T-helper 2 cell (primary cell): ENCODE measurements at regions not wholly inside any gene's neighbourhood (a gene's known extent, or its start where the extent isn't known, plus 50 kb on each side); places are given as distances from the start of the nearest gene placed in this dataset.

Experiments used
- DNase-seq, 5 experiments: peaks; one replicate each; pipeline versions ENCODE4 v3.0.0 to v3.0.0-alpha.2; 2012 to 2022

DNA sequence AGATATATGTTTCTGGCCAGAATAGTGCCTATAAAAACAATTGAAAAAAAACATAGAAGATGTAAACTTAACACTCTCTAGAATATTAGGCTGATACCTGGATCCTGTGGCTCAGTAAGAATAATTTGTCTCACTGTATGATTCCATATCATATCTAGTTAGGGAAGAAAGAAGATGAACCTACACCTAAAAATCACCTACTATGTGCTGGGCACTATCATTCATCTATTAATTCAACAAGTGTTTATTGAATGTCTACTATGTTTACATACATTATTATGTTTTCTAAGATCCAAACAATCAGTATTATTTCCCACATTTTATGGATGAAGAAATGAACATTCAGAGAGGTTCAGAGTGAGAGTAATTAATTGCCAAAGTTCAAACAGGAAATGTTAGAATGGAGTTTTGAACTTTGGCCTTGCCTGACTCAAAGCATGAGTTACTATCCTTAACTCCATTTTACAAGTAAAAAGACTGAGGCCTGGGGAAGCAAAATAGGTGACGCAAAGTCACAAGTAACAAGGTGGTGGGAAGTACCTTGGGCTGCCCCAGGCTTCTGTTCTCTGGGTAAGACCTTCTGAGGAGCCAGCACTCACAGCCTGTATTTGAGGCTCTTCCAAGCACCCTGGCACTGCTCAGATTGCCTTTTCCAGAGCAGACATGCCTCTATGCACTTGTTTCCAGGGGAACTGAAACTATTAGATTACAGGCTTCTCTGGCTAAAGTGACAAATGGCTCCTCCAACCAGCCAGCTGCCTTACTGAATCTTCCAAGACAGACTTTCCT lies 111.1 kb upstream of the ACSL4 start:
- DNase-seq = no peak

DNA sequence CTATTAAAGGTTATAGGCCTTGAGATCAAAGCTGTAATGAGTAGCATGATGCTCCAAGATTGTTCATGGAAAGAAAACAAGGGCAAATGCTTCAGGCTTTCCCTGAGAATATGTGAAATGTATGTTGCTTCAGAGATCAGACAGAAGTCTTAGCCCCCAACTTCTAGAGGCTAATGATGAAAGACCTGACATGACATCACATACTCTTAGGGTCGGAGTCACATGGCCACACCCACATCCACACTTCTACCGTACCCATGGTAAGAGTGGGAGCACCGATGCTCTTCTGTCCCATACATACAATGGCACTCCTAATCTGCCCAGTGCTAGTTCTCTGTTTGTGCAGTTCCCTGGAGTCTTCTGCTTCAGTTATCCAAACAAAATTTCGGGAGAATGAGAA lies 111.9 kb upstream of the ACSL4 start:
- no peak for DNase-seq

DNA sequence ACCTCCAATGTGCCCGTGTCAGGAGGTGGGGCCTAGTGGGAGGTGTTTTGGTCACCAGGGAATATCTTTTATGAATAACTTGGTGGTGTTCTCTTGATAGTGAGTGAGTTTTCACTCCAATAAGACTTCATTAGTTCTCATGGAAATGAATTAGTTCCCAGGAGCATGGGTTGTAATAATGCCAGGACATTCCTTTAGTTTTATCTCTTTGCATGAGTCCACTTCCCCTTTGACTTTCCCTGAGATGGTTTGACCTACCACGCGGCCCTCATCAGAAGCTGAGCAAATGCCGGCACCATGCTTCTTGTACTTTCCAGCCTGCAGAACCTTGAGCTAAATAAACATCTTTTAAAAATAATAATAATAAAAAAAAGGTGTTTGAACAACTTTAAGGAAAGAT lies 112.9 kb upstream of the ACSL4 start:
- DNase-seq = no peak

DNA sequence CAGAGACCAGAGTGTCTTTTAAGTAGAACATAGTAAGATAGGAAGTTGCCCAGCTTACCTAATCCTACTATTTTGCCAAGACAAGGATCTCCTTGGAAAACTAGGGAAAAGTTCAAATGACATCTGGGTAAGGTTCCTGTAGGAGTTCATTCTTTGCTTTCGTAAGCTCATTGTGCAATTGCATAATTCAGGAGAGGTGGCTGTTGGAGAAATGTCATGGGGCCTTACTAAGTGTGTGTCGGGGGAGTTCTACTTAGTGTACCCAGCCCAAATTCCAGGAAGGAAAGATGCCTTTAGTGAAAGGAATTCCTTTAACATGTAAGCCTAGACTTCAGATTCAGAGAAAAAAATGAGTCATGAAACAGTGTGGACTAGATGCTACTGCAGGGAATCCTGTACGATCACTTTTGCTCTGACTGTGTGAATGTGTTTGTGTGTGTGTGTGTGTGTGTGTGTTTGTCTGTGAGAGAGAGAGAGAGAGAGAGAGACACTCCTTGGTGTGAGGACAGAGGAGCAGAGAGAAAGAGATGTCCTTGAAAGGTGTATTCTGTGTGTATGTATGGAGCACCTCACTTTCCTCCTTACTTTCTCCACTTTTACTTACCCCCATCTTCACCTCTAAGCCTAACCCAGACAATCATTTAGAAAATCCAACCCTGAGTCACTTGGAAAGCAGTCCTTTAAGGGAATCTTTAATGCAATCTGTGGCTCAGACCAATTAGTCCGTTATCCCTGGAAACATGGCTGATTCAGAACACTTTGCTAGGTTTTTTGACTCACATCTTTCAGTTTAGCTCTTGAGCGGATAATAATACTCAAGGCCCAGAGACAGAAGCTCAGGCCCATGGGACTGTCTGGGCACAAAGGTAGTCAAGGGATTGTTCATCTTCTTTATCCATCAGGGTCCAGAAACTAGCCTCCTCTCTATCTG lies 114.5 kb upstream of the ACSL4 start:
- DNase-seq = no peak

DNA sequence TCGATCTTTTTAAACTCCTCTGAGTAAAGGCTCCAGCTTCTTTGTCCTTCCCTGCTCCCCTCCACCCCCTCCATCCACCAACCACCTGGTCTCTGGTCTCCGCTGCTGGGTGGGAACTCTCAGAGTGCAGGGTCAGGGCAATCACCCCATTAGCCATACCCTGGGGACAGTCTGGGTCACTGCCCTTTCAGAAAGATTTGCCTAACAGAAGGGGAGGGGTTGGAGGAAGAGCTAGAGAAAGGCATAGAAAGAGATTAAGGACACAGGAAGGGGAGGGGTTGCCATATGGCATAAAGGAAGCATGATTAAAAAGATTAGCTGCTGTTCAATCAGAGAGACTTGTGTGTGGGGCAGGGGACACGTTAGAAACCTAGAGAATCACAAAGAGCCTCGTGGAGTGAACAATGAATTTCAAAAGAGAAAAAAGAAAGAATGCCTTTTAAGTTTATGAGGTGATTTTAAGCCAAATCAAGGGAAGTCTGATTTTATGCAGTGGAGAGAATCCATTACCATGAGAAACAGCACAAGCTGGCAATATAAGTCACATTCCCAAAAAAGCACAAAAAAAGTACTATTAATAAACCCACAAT lies 115.5 kb upstream of the ACSL4 start:
- DNase-seq = no peak

DNA sequence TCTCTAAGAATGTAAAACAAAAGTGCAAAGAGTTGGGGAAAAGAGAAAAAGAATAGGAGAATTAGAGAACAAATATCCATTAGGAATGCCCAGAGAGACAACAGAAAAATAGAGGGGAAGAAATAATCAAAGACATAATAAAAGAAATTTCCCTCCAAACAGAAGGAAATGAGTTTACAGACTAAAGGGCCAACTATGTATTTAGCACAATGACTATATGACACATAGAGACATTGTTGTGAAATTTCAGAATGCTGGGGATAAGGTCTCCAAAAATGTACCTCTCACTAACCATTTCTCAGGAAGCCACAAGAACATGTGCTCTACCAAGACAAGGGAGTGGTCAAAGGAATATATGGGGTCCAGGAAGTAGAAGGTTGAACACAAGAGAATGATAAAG lies 121.0 kb upstream of the ACSL4 start:
- no peak for DNase-seq

DNA sequence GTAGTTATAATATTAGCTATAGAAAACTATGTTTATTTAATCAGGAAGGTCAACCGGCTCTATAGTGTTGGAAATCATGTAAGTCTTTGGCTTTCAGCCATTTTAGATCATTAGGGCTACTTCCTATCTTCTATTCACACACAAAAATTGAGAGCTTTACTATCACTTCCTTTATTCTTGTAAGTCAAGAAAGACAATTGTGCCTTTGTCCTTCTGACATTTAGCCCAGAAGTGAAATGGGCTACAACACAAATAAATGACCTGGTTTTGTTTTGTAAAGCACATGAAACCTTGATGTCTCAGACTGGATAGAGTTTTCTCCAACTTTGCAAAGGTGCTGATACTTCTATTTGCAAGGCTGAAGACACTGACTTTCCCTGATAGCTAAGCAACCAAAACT lies 122.4 kb upstream of the ACSL4 start:
- no peak for DNase-seq

DNA sequence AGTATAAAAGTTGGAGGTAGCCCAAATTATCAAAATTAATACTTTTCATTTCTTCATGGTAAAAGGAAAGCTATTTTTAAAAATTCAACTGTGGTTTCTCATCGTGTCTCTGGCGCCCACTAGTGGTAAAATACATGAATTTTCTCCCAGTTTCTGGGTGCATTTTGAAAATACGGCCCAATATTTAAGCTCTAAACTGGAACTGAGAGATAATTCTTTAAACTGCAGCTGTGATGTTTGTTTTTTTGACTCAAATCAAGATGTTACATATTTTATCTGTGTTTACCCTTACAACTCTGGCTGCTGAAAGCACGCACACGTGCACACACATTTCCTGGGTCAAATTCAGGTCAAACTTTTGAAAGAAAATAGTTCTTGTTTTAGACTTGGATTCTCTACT lies 123.9 kb upstream of the ACSL4 start:
- peak in 1 of 5 experiments; percentile 24 for DNase-seq

DNA sequence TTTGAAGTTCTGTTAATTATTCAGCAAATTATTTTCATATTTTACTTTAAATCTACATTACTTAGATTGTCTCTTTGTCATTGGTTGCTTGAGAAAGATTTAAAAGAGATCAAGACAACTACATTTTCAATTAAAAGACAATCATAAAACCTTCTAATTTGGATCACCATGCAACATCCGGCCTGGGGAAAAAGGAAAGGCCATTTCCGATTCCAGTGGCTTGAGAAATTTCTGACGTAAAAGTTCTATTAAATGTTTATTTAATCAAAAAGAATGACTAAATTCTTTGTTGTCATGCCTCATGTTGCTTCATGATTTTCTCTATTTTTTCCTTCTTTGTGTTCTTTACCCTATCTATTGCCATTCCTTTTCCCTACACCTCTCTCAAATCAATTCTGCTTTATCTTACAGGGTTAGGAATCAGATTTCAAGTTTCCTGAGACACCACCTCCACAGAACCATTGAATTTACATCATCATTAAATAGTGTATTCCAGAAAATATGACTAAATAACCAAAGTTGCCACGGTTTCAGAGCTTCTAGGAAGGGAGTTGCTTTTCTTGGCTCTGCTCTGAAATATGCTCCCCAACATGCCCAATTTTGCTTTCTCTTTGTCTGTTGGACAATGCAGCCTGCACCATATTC lies 124.6 kb upstream of the ACSL4 start:
- DNase-seq = no peak

DNA sequence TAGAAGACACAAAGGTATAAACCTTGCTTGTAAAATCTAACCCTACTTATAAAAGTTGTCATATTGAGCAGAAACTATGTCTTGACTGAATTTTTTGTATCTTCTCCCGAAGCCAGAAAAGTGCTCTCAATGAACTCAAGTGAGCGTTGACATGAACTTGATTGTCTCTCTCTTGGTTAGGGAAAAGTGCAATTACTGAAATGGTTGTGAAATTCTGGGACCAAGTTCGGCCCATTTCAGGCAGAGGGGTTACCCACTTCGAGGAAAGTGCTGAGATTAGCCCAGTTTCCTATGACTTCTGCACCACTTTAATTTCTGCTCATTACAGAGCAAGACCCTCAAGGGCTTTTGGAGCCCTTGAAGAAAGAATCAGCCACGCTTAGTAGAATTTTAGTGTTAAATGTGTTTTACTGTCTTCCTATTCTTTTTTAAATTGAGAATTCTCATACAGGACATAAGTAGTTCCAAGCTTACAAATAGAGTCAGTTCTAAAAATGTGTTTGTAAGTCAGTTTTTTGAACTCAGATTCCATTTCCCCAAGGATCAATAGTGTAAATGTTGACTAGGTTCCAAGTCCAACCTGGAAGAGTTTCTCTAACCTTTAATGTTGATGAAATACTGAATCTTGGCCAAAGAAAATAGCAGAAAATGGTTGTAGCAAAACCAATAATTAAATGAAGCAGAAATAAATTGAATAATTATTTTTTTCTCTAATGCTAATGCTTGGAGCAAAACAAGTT lies 125.7 kb upstream of the ACSL4 start:
- no peak for DNase-seq

DNA sequence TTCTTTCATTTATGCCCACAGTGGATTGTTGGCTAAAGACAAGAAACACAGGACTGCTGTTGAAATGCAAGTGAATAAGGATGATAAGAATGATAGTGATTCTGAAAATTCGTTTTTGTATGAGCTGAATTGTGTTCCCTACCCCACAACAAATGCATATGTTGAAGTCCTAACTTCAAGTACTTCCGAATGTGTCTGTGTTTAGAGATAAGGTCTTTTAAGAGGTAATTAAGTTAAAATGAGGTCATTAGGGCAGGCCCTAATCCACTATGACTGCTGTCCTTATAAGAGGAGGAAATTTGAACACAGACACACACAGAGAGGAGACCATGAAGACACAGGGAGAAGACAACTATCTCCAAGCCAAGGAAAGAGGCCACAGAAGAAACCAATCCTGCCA lies 126.6 kb upstream of the ACSL4 start:
- DNase-seq = no peak

DNA sequence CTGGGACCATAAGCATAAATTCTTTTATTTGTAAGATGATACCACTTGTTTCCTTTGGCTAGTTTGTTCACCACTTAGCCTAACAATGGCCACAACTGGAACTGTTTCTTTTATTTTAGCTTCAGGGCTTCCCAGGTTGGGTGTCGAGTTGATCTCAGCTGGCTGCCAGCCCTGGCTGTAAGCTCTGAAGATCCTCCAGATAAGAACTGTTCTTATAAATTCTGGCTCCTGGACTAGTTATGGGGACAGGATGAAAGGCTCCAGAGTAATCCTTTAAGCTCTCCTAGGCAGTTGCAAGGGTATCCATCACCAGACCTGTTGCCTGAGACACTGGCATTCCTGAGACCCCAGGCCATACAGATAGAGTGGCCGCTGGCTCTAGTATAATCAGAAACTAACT lies 129.4 kb upstream of the ACSL4 start:
- DNase-seq = no peak

DNA sequence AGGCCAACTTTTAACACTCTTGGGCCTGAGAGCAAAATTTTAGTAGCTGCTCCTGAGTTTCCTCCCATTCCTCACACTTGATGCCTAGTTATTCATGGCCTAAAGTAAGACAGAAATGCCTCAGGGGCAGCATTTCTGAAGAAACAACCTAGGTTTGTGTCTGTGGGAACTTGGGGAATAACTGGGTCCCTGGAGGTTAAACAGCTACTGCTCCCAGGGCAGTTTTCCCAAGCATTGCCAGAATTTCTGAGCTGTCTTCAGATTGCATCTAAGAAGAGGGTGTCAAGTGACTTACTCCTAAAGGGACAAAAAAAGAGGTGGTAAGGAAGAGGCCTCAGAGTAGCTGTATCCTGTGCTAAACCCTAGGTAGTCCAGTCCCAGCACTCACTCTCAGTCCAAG lies 130.8 kb upstream of the ACSL4 start:
- no peak for DNase-seq

DNA sequence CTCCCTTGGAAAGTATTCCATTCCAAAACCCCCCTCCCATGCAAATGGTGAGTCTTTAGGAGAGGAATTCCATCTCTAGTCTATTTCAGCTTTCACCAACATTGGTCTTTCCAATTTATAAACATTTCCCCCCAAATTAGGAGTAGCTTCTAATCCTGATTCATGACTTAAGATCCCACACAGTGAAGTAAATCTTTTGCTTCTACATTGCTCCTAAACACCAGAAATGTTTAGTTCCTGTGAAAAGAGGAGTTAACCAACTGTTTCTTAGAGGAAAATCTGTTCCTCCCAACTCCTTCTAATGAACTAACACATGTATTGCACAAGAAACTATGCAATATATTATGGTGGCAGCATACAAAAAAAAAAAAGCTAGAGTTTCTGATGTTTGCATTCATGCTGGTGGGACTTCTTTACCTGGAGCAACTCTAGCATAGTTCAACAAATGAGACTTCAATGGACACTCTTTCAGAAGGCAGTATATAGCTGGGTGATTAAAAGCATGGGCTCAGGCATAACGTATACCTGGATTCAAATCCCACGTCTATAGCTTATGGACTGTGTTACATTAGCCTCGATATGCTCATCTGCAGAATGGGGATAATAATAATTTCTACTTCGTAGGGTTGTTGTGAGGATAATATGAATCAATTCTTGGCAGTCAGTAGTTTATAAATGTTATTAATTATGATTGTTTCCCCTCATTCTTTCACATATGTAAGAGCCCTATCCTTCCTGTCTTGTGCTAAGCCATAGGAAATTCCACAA lies 131.6 kb upstream of the TMEM164 start:
- DNase-seq = no peak

DNA sequence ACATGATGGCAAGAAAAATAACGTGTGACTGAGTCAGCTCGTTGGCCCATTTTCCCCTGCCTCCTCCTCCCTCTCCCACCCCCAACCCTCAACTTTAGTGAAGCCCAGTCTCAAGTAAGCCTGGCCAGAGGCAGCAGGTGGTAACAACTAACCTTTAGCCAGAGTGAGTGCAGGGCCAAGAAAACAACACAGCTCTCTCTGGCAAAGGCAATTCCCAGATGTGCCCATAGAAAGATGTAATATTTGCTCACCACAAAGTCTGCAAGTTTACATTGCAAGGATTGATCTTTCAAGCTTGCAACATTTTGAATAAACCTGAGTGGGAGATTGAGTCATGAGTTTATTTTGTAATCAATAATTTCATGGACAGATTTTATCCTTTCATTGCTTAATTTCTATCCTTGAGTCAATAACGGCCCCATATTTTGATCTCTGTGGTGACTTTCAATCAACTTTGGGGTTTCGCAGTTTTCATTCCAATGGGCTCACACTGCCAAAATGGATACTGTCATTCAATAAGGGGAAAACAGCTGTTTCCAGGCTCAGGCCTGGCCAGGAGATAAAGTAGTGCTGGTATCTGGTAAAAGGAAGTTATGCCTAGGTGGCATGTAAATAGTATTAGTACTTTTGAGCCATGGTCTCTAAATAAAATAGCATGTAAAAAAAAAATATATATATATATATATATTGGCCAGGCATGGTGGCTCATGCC lies 130.7 kb upstream of the TMEM164 start:
- DNase-seq = no peak

DNA sequence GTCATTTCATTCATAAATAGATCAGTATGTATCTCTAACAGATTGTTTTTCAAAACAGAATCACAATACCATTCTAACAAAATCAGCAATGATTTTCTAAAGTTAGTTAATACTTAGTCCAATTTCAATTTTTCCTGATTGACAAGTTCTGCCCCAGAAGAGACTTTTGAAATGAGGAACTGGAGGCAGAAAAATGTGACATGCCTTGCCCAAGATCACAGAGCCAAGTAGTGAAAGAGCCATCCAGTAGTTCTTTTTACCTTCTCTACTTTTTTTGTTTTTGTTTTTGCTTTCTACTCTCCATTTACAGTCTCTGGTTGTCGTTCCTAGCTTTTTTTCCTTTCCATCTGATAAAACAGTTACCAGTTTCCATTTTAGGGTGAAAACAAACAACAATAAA lies 129.3 kb upstream of the TMEM164 start:
- DNase-seq = no peak

DNA sequence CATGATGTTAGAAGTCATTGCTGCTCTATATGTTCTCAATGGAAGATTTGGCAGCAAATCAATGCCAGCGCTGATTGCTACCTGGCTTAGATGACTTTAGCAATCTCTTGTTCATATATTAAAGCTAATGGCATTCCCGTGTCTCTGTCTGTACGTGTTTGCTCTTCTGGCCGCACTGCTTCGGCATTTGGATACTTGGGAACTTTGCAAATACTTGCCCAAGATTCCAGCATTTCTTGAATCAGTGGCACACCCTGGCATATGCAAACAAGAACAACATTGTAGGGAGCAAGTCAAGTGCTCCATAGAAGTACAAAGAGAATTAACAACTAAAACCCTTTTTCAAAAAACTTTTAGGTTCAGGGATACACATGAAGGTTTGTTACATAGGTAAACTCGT lies 128.9 kb upstream of the TMEM164 start:
- DNase-seq = no peak

DNA sequence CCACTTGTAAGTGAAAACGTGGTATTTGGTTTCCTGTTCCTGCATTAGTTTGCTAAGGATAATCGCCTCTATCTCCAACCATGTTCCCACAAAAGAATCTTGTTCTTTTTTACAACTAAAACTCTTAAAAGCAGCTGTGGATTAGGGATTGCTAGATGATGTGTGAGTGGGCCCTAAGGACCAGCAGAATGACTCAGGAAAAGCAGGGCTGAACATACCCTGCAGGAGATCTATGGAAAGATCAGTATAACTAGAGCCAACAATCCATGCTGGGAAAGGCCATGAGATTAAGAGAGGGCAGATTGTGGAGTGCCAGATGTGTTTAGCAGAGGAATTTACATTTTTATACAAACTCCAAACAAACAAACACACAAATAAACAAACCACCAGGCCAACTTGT lies 128.4 kb upstream of the TMEM164 start:
- DNase-seq = no peak

DNA sequence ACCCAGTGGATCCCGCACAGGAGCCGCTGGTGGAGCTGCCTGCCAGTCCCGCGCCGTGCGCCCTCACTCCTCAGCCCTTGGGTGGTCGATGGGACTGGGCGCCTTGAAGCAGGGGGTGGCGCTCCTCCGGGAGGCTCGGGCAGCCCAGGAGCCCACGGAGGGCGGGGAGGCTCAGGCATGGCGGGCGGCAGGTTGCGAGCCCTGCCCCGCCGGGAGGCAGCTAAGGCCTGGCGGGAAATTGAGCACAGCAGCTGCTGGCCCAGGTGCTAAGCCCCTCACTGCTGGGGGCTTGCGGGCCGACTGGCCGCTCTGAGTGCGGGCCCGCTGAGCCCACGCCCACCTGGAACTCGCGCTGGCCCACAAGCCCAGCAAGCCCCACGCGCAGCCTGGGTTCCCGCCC lies 127.1 kb upstream of the TMEM164 start:
- DNase-seq = no peak

DNA sequence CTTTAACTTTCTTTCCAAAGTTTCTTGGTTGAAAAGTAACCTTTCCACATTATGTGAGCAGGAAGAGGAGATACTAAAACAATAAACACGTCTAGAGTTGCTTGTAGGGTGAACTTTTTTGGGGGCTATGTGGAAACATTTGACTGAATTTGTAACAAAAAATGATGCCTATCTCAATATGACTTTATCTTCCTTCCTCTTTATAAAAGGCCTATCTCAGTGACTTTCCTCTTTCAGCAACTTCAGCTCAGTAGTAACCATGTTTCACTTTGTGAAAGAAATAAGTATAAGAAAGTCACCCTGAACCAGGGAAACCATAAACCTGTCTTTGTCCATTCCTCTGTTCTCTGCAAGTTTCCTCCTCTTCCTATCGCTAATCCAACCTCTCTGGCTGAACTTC lies 124.7 kb upstream of the TMEM164 start:
- DNase-seq = no peak

DNA sequence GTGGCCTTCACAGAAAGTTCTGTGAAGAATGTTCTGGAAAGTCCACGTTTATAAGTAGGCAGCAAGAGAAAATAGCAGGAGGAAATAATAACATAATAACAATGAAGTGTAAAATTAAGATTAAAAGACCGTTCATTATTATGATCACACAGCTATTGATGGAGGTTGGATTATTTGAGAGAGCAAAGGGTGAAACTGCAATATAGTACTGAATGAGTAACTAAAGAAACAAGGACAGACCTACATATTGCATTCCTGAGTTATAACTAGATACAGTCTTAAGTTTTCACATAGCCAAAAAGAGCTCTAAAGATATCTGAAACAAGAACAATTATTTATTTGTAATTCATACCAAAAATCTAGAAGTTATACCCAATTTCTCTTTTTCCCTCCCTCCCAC lies 122.9 kb upstream of the TMEM164 start:
- no peak for DNase-seq
